SW480 (cell line): ENCODE measurements at regions not wholly inside any gene's neighbourhood (a gene's known extent, or its start where the extent isn't known, plus 50 kb on each side); places are given as distances from the start of the nearest gene placed in this dataset.
"Not testable (repeated sequence)": the region's sequence is repeated elsewhere in the genome, so short reads cannot be mapped to it uniquely, and the experiment has no call there.

Experiments used
- DNase-seq: peaks from one replicate; pipeline ENCODE4 v3.0.0-alpha.2; 2016; ENCODE audit warnings: low spot score

GRCh38 chr12:19625551-19625950 lies 186.3 kb downstream of the AEBP2 start:
- not testable (repeated sequence) for DNase-seq

GRCh38 chr12:19627719-19628118 lies 188.4 kb downstream of the AEBP2 start:
- DNase-seq, result no peak

- no peak for DNase-seq
Observed at GRCh38 chr12:19630536-19630935, 191.2 kb downstream of the AEBP2 start.

GRCh38 chr12:19633194-19633593 lies 193.9 kb downstream of the AEBP2 start:
- DNase-seq, result no peak

GRCh38 chr12:19633641-19634040 lies 194.3 kb downstream of the AEBP2 start:
- no peak for DNase-seq

- DNase-seq, result no peak
Observed at GRCh38 chr12:19639781-19640415, 200.6 kb downstream of the AEBP2 start.

GRCh38 chr12:19641235-19642080 lies 202.2 kb downstream of the AEBP2 start:
- DNase-seq, result no peak

GRCh38 chr12:19642345-19642744 lies 203.1 kb downstream of the AEBP2 start:
- no peak for DNase-seq

GRCh38 chr12:19643635-19644034 lies 204.3 kb downstream of the AEBP2 start:
- no peak for DNase-seq

- DNase-seq, result no peak
Observed at GRCh38 chr12:19644571-19644970, 205.3 kb downstream of the AEBP2 start.

- no peak for DNase-seq
Observed at GRCh38 chr12:19645823-19646222, 206.5 kb downstream of the AEBP2 start.

GRCh38 chr12:19646599-19646998 lies 207.3 kb downstream of the AEBP2 start:
- no peak for DNase-seq

- DNase-seq, result no peak
Observed at GRCh38 chr12:19647806-19648556, 208.7 kb downstream of the AEBP2 start.

GRCh38 chr12:19648591-19648990 lies 209.3 kb downstream of the AEBP2 start:
- DNase-seq, result no peak

- DNase-seq, result no peak
Observed at GRCh38 chr12:19652386-19652785, 213.1 kb downstream of the AEBP2 start.

GRCh38 chr12:19654650-19655376 lies 215.5 kb downstream of the AEBP2 start:
- no peak for DNase-seq

GRCh38 chr12:19657118-19657731 lies 217.9 kb downstream of the AEBP2 start:
- DNase-seq, result no peak

- DNase-seq, result no peak
Observed at GRCh38 chr12:19657732-19658130, 218.4 kb downstream of the AEBP2 start.

GRCh38 chr12:19659086-19659485 lies 219.8 kb downstream of the AEBP2 start:
- no peak for DNase-seq

- no peak for DNase-seq
Observed at GRCh38 chr12:19659501-19659900, 220.2 kb downstream of the AEBP2 start.

- no peak for DNase-seq
Observed at GRCh38 chr12:19665121-19665900, 226.0 kb downstream of the AEBP2 start.
